ENCODE measurements at regions not wholly inside any gene's neighbourhood (a gene's known extent, or its start where the extent isn't known, plus 50 kb on each side); places are given as distances from the start of the nearest gene placed in this dataset.

- no peak for DNase-seq
Observed at GRCh38 chr2:195037045-195037444, 620.0 kb upstream of the SLC39A10 start.

- no peak for DNase-seq
Observed at GRCh38 chr2:195031411-195031810, 625.6 kb upstream of the SLC39A10 start.

- no peak for DNase-seq
Observed at GRCh38 chr2:195029804-195030654, 627.0 kb upstream of the SLC39A10 start.

GRCh38 chr2:195027947-195028346 lies 629.1 kb upstream of the SLC39A10 start:
- no peak for DNase-seq

GRCh38 chr2:195026261-195026660 lies 630.8 kb upstream of the SLC39A10 start:
- no peak for DNase-seq

GRCh38 chr2:195022508-195022830 lies 634.6 kb upstream of the SLC39A10 start:
- DNase-seq = no peak

GRCh38 chr2:195021711-195022507 lies 635.1 kb upstream of the SLC39A10 start:
- DNase-seq = no peak

- DNase-seq = no peak
Observed at GRCh38 chr2:195018462-195018861, 638.6 kb upstream of the SLC39A10 start.

- no peak for DNase-seq
Observed at GRCh38 chr2:195017890-195018289, 639.1 kb upstream of the SLC39A10 start.

- no peak for DNase-seq
Observed at GRCh38 chr2:195016841-195017240, 640.2 kb upstream of the SLC39A10 start.

GRCh38 chr2:195009202-195009601 lies 647.8 kb upstream of the SLC39A10 start:
- no peak for DNase-seq

GRCh38 chr2:195006856-195007255 lies 650.2 kb upstream of the SLC39A10 start:
- no peak for DNase-seq

GRCh38 chr2:195003881-195004471 lies 653.0 kb upstream of the SLC39A10 start:
- DNase-seq = no peak

- DNase-seq = no peak
Observed at GRCh38 chr2:195001924-195002323, 655.1 kb upstream of the SLC39A10 start.

- DNase-seq = no peak
Observed at GRCh38 chr2:194999771-195000170, 657.3 kb upstream of the SLC39A10 start.

- no peak for DNase-seq
Observed at GRCh38 chr2:194992648-194993047, 664.4 kb upstream of the SLC39A10 start.

- DNase-seq = no peak
Observed at GRCh38 chr2:194985258-194985657, 671.8 kb upstream of the SLC39A10 start.

GRCh38 chr2:194962254-194962653 lies 694.8 kb upstream of the SLC39A10 start:
- no peak for DNase-seq

GRCh38 chr2:194954218-194954617 lies 702.8 kb upstream of the SLC39A10 start:
- no peak for DNase-seq

GRCh38 chr2:194946826-194947225 lies 710.2 kb upstream of the SLC39A10 start:
- no peak for DNase-seq

GRCh38 chr2:194938066-194938465 lies 719.0 kb upstream of the SLC39A10 start:
- DNase-seq = no peak

GRCh38 chr2:194927489-194927888 lies 729.5 kb upstream of the SLC39A10 start:
- no peak for DNase-seq

- no peak for DNase-seq
Observed at GRCh38 chr2:194926873-194927272, 730.2 kb upstream of the SLC39A10 start.

- no peak for DNase-seq
Observed at GRCh38 chr2:194925742-194926141, 731.3 kb upstream of the SLC39A10 start.
